Activated CD8-positive, alpha-beta memory T cell treated with anti-CD3 and anti-CD28 coated beads, Interleukin-2, amount 10 ng/mL, durations not matched to agents 7 days and 5 days (primary cell): ENCODE measurements at regions not wholly inside any gene's neighbourhood (a gene's known extent, or its start where the extent isn't known, plus 50 kb on each side); places are given as distances from the start of the nearest gene placed in this dataset.

Experiments
- ATAC-seq: fragments of 150-1000 bp; cut with Tn5 transposase; one replicate; pipeline ENCODE4 v1.10.0; 2021; ENCODE audit warnings: moderate library complexity
- CTCF ChIA-PET: fragments of 350-600 bp; sonication (Branson Sonifier 250); formaldehyde crosslinking; loops from one replicate; lab custom pipeline; 2021; ENCODE audit warnings: antibody characterized with exemption; lab: Charles Lee
- DNase-seq: peaks from one replicate; pipeline ENCODE4 v3.0.0-alpha.2; 2020
- H3K27ac Mint-ChIP-seq: one replicate; pipeline ENCODE4 v1.8.0; 2021; ENCODE audit warnings: mild to moderate bottlenecking, mixed read lengths
- H3K27me3 Mint-ChIP-seq: one replicate; pipeline ENCODE4 v1.8.0; 2021; ENCODE audit warnings: mixed read lengths
- H3K36me3 Mint-ChIP-seq: one replicate; pipeline ENCODE4 v1.8.0; 2021; ENCODE audit warnings: mild to moderate bottlenecking, mixed read lengths
- H3K4me1 Mint-ChIP-seq: one replicate; pipeline ENCODE4 v1.8.0; 2021; ENCODE audit warnings: mixed read lengths
- H3K4me3 Mint-ChIP-seq: one replicate; pipeline ENCODE4 v1.8.0; 2021; ENCODE audit warnings: mild to moderate bottlenecking, moderate library complexity, mixed read lengths
- H3K9me3 Mint-ChIP-seq: one replicate; pipeline ENCODE4 v1.8.0; 2022; ENCODE audit warnings: low read depth, mixed read lengths

DNA sequence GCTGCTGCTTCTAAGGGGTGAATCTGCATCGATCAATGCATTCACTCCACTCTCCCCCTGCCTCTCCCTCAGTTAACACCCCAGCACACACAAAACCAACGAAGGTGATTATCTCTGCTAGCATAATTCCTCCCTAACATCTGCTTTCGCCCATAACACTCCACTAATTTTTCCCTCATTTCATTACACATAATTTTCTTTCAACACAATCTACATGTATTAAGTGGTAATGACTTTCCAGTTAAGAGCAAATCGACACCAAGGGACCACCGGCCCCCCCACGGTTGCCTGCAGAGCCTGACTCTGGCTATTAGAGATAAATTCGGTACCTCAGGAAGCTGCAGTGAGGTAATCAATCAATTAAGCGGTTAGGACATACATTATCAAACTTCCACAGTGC lies 1115.6 kb downstream of the BCL11B start:
- Mint-ChIP-seq H3K9me3 (no peaks in the 10 kb centered on the region), H3K27me3 (no peaks in the 10 kb centered on the region), H3K4me3 (peak overlapping the region; percentile 50), H3K36me3 (peaks cover 4% of the 10 kb centered on the region), H3K27ac (peak overlapping the region; percentile 12), H3K4me1 (peaks cover 20% of the 10 kb centered on the region)
- ATAC-seq (no peak), DNase-seq (no peak)
- CTCF ChIA-PET, result interaction anchor here (1.1 kb wide), 1 partner anchor 17 kb away, joined by 3 read pairs; no protein-coding TSS in a partner anchor

DNA sequence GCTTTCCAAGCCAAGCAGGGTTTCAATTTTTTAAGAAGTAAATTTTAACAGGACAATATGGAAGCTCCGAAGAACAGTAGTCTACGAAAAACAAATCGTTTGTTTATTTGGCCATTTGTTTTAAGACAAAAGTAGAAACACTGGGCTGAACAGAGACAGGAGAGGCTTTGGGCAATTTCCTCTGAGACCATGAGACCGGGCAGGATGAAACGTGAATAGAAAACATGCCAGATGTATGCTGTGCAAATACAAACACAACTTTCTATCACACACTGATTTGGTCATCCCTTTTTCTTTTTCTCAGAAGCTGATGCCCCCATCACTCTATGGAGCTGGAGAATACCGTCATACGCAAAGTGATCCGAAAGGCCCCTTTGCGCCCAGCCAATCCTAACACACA lies 1111.1 kb downstream of the BCL11B start:
- no peak for ATAC-seq
- peaks cover 31% of the 10 kb centered on the region for H3K4me1 Mint-ChIP-seq
- H3K4me3 Mint-ChIP-seq, result no peak overlapping the region
- H3K27me3 Mint-ChIP-seq, result no peaks in the 10 kb centered on the region
- no peak for DNase-seq
- H3K9me3 Mint-ChIP-seq, result no peaks in the 10 kb centered on the region
- peaks cover 3% of the 10 kb centered on the region for H3K36me3 Mint-ChIP-seq
- peak overlapping the region; percentile 14 for H3K27ac Mint-ChIP-seq
- CTCF ChIA-PET, result interaction anchor here (2.0 kb wide), 1 partner anchor 12 kb away, joined by 5 read pairs; no protein-coding TSS in a partner anchor

DNA sequence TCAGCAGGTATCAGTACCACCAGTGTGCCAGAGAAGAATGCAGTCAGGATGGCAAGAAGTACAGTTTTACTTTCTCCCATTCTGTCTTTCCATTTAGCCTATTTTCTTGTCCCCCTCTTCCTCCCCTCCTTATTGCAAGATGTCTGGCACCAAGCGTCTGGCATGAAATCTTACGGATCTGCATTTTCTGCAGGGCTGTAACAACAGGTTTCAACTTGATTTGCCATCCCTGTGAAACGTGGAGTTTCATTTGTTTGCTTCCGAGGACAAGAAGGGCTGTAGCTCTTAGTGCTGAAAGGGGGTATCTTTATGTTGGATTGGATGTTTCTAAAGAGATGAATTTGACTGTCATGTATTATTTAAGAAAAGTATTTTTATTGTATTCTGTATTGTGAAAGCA lies 1110.6 kb downstream of the BCL11B start:
- peaks cover 29% of the 10 kb centered on the region for H3K4me1 Mint-ChIP-seq
- peak overlapping the region; percentile 61 for H3K27ac Mint-ChIP-seq
- H3K27me3 Mint-ChIP-seq, result no peaks in the 10 kb centered on the region
- H3K36me3 Mint-ChIP-seq, result peaks cover 6% of the 10 kb centered on the region
- no peaks in the 10 kb centered on the region for H3K9me3 Mint-ChIP-seq
- CTCF ChIA-PET, result interaction anchor here (2.0 kb wide), 1 partner anchor 12 kb away, joined by 5 read pairs; no protein-coding TSS in a partner anchor
- peak overlapping the region; percentile 21 for H3K4me3 Mint-ChIP-seq
- ATAC-seq, result no peak
- DNase-seq, result no peak

DNA sequence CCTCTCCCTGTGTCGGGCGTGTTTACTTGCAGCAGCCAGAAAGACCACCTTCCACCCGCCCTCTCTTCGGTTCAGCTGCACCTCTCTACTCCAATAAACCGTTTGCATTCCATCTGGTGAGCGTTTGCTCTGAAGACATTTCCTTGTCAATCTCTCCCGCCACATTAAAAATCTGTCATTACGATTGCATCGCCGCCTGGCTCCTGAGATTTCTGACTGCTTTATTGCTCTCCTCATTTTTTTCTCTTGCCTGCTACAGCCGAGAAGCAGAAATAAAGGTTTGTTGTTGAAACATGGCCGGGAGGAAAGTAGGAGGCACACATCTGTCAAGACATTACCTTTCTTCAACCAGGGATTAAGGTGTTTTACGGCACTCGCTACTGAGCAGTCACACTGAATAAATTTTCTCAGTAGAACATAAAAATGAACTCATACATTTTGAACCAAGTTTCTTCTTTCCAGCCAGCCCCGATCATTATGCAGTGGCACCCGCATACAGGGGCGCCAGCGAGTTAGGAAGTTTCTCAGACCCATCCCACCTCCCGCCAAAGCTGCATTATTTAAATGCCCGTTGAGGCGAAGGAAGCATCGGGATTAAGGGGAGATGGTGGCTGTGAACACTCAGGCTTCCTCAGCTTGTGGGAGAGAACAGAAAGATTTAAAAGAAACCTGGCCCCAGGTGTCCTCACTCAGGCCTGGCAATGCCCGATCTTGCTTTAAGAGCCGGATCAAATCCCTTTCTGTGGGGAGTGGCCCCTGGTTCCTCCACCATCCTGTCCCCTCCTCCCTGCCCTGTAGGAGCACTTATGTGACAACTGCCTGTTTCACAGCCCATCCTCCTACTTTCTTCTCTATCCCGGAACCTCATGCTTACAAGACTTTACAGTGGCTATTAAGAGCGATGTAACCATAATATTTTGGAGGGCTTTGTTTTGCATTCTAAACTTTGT lies 1108.9 kb downstream of the BCL11B start:
- peak overlapping the region; percentile 75 for H3K27ac Mint-ChIP-seq
- CTCF ChIA-PET, result no interaction called here
- H3K4me1 Mint-ChIP-seq, result peaks cover 33% of the 10 kb centered on the region
- DNase-seq (no peak), ATAC-seq (no peak)
- H3K36me3 Mint-ChIP-seq, result peaks cover 10% of the 10 kb centered on the region
- no peaks in the 10 kb centered on the region for H3K9me3 Mint-ChIP-seq
- H3K4me3 Mint-ChIP-seq, result peak overlapping the region; percentile 16
- H3K27me3 Mint-ChIP-seq, result no peaks in the 10 kb centered on the region

DNA sequence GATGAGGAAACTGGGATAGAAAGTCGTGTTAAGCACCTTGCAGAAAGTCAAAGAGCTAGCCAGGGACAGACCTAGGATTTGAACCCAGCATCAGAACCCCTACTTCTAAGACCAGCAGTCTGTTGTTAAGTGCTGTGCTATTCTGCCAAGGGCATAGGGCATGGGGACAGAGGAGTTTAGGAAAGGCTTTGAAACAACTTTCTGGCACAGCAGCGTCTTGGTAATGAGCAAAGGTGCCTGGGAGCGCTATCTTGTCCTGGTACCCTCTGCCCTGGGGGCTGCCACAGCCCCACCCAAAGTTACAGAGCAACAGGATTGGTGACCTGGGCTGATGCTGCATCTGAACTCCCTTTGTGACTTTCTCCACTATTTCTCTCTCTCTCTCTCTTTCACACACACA lies 1108.1 kb downstream of the BCL11B start:
- Mint-ChIP-seq H3K4me1 (peaks cover 40% of the 10 kb centered on the region), H3K9me3 (peaks cover 1% of the 10 kb centered on the region), H3K27ac (peak overlapping the region; percentile 75), H3K36me3 (peaks cover 17% of the 10 kb centered on the region), H3K4me3 (no peak overlapping the region), H3K27me3 (no peaks in the 10 kb centered on the region)
- DNase-seq, result no peak
- ATAC-seq, result no peak
- CTCF ChIA-PET, result no interaction called here

DNA sequence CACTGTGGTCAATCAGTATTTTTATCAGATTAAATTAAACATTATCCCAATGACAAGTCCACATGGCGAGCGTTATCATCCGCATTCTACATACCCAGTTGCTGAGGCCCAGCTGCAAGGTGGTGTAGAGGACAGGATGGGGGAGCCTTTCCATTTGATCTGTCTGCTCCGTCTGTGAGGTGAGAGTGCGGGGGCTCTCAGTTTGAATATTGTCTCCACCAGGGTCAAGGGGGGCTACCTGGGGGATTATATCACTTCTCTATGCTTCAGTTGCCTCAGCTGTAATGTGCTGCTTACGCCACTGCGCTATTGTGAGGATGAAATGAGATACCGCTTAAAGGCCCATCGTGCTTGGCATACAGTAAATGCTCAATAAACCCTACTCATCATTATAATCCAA lies 1106.0 kb downstream of the BCL11B start:
- no peak overlapping the region for H3K27ac Mint-ChIP-seq
- no peak overlapping the region for H3K4me3 Mint-ChIP-seq
- H3K27me3 Mint-ChIP-seq, result no peaks in the 10 kb centered on the region
- CTCF ChIA-PET, result interaction anchor here (0.7 to 1.0 kb wide), 2 partner anchors 19 to 26 kb away, joined by 3 read pairs; no protein-coding TSS in a partner anchor
- no peak for DNase-seq
- H3K9me3 Mint-ChIP-seq, result peaks cover 2% of the 10 kb centered on the region
- ATAC-seq, result no peak
- H3K4me1 Mint-ChIP-seq, result peaks cover 48% of the 10 kb centered on the region
- H3K36me3 Mint-ChIP-seq, result peaks cover 25% of the 10 kb centered on the region

DNA sequence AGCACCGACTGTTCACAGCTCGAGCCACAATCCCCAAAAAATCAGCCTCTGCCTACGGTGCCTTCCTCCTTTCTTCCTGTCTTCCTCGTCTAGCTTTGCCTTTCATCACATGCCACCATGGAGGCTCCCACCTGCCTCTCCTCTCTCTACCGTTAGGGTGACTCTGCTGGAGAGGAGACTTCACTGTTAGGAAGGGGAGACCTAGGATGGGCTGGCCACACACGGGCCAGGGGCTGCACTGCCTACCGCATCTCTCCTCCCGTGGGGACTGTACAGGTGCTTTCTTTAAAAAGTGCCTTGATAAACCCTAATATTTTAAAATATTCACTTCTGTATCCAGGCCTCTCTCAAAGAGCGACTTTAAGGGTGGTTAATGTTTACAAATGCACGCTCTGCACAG lies 1104.7 kb downstream of the BCL11B start:
- H3K27ac Mint-ChIP-seq, result no peak overlapping the region
- no peak for ATAC-seq

DNA sequence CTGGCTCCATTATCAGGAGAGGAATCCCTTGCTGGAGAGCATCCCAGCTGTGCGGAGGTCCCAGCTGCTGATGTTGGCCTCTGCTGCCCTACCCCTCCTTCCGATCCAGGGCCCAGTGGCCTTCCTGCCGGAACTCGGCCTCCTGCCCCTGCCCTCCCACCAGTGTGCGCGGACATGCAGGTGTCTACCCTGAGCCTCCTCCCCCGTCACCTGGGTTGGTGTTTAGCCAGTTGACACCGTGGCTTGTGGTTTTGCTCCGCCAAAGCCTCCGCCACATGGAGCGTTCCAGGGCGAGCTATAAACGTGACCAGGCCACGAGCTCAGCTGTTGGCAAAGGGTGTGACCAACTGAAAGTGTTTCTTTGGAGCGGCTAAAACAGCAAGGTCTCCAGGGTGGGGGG lies 1104.3 kb downstream of the BCL11B start:
- no peak for ATAC-seq
- CTCF ChIA-PET, result interaction anchor here (0.9 to 2.2 kb wide), 7 partner anchors 18 to 1104 kb away, joined by 3 to 9 read pairs (median 4); partner anchors contain the start of gene BCL11B
- peak; percentile 54 for DNase-seq
- Mint-ChIP-seq H3K4me3 (no peak overlapping the region), H3K27ac (no peak overlapping the region), H3K36me3 (peaks cover 25% of the 10 kb centered on the region), H3K9me3 (peaks cover 2% of the 10 kb centered on the region), H3K4me1 (peaks cover 59% of the 10 kb centered on the region), H3K27me3 (no peaks in the 10 kb centered on the region)

More for the DNA sequence above, 1104.7 kb downstream of the BCL11B start:
- no peak for DNase-seq
- Mint-ChIP-seq H3K36me3 (peaks cover 25% of the 10 kb centered on the region), H3K4me3 (no peak overlapping the region), H3K4me1 (peaks cover 56% of the 10 kb centered on the region), H3K27me3 (no peaks in the 10 kb centered on the region), H3K9me3 (peaks cover 2% of the 10 kb centered on the region)
- CTCF ChIA-PET, result interaction anchor here (0.9 to 2.2 kb wide), 5 partner anchors 18 to 189 kb away, joined by 3 to 5 read pairs (median 3); no protein-coding TSS in a partner anchor

DNA sequence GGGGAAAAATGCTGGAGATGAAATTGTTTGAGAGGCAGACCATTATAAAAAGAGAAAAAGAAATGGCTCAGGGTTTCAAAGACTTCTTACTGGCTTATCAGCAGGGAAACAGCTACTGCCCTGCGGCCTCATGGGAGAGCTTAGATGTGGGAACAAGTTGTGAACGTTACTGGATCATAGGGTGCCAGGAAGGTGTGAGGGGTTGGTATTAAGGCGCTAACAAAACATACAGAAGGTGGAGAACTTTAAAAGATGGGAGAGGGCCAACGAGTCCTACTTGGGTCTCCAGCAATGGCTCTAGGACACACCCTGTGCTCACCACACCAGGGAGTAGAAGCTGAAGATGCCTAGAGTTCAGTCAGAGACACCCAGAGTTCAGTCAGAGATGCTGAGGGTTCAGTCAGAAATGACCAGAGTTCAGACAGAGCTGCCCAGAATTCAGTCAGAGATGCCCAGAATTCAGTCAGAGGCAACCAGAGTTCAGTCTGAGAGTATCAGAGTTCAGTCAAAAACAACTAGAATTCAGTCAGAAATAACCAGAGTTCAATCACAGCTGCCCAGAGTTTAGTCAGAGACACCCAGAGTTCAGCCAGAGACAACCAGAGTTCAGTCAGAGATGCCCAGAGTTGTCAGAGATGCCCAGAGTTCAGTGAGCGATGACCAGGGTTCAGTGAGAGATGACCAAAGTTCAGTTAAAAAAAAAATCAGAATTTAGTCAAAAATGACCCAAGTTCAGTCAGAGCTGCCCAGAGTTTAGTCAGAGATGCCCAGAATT lies 1103.6 kb downstream of the BCL11B start:
- Mint-ChIP-seq H3K36me3 (peaks cover 25% of the 10 kb centered on the region), H3K27ac (peak overlapping the region; percentile 69), H3K4me3 (no peak overlapping the region), H3K27me3 (no peaks in the 10 kb centered on the region), H3K9me3 (peaks cover 2% of the 10 kb centered on the region), H3K4me1 (peaks cover 59% of the 10 kb centered on the region)
- ATAC-seq (no peak), DNase-seq (no peak)
- CTCF ChIA-PET, result interaction anchor here (0.9 to 2.2 kb wide), 8 partner anchors 17 to 1103 kb away, joined by 3 to 9 read pairs (median 4); partner anchors contain the start of gene BCL11B

DNA sequence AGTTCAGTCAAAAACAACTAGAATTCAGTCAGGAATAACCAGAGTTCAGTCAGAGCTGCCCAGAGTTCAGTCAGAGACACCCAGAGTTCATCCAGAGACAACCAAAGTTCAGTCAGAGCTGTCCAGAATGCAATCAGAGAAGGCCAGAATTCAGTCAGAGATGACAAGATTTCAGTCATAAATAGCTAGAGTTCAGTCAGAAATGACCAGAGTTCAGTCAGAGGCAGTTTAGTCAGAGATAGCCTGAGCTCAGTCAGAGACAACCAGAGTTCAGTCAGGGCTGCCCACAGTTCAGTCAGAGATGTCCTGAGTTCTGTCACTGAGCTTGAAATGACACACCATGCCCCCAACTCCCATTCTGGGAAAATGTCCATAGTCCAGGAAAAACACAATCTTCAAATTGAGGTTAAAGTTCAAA lies 1102.8 kb downstream of the BCL11B start:
- CTCF ChIA-PET, result interaction anchor here (1.1 to 2.2 kb wide), 6 partner anchors 15 to 1103 kb away, joined by 3 to 9 read pairs (median 4); partner anchors contain the start of gene BCL11B
- H3K27ac Mint-ChIP-seq, result peak overlapping the region; percentile 69
- H3K4me3 Mint-ChIP-seq, result no peak overlapping the region
- H3K27me3 Mint-ChIP-seq, result no peaks in the 10 kb centered on the region
- ATAC-seq (peak; percentile 53), DNase-seq (no peak)
- H3K36me3 Mint-ChIP-seq, result peaks cover 23% of the 10 kb centered on the region
- H3K4me1 Mint-ChIP-seq, result peaks cover 62% of the 10 kb centered on the region
- peaks cover 2% of the 10 kb centered on the region for H3K9me3 Mint-ChIP-seq

DNA sequence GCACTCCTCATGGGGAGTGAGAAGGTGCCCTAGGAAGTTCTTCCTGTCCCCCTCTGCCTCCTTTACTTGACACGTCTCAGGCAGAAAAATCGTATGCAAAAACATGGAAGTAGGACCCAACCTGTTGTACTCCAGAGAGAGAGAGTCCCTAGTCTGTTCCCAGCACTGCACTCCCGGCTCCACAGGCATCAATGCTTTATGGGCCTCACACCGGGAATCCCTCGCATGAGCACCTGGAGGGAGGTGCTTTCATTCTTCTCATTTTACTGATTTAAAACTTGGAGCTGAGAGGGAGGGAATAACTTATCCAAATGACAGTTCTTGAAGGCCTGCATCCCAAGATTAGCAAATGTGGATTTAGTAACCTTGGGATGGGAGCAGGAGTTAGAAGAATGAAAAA lies 1101.4 kb downstream of the BCL11B start:
- Mint-ChIP-seq H3K36me3 (peaks cover 23% of the 10 kb centered on the region), H3K4me1 (peaks cover 76% of the 10 kb centered on the region), H3K4me3 (no peak overlapping the region), H3K27ac (no peak overlapping the region), H3K9me3 (peaks cover 2% of the 10 kb centered on the region), H3K27me3 (no peaks in the 10 kb centered on the region)
- DNase-seq (no peak), ATAC-seq (no peak)
- CTCF ChIA-PET, result no interaction called here

DNA sequence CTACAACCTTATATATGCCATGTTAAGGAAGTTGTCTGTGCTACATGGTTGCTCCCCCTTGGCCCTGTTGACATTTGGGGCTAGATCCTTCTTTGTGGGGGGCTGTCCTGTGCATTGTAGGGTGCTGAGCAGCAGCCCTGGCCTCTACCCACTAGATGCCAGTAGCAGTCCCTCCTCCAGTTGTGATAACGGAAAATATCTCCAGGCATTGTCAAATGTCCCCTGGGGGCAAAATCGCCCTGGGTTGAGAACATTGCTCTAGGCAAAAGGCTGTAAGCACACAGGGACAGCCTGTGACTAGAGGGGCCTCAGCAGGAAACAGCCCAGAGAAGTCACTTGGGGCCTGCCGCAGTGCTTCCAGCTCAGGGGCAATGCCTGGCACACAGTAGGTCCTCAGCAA lies 1100.3 kb downstream of the BCL11B start:
- peak overlapping the region; percentile 35 for H3K27ac Mint-ChIP-seq
- H3K4me1 Mint-ChIP-seq, result peaks cover 83% of the 10 kb centered on the region
- no peak for DNase-seq
- CTCF ChIA-PET, result interaction anchor here (2.6 kb wide), 1 partner anchor 17 kb away, joined by 14 read pairs; no protein-coding TSS in a partner anchor
- peaks cover 2% of the 10 kb centered on the region for H3K9me3 Mint-ChIP-seq
- no peaks in the 10 kb centered on the region for H3K27me3 Mint-ChIP-seq
- no peak overlapping the region for H3K4me3 Mint-ChIP-seq
- ATAC-seq, result no peak
- H3K36me3 Mint-ChIP-seq, result peaks cover 17% of the 10 kb centered on the region
